ENCODE measurements at regions not wholly inside any gene's neighbourhood (a gene's known extent, or its start where the extent isn't known, plus 50 kb on each side); places are given as distances from the start of the nearest gene placed in this dataset.

DNA sequence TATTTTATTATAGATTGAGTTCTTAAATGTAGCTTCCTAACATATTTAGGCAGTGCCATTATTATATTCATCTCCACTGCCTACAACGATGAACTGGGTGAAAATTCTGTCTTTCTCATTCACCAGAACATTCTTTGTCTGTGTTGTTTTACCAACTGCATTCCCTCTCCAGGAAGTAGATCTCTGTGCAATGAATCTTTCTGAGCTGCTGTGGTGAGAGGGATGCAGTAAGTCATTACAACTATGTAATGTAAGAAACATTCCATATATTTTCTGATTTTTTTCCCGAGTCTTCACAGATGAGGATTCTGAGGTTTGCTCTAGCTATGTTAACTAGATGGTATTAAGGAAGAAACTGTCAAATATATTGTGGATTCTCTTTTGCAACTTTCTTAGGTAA is 811.9 kb upstream of the PCDH7 start:
- H3K27ac Mint-ChIP-seq (ENCODE audit: unreplicated experiment) = no peak overlapping the region
- no peak overlapping the region for H3K4me3 Mint-ChIP-seq
- no peaks in the 10 kb centered on the region for H3K4me1 Mint-ChIP-seq
- no peaks in the 10 kb centered on the region for H3K27me3 Mint-ChIP-seq (ENCODE audit: low read depth)
- no peak for DNase-seq (ENCODE audit: low read depth, low spot score)
- H3K9me3 Mint-ChIP-seq = peaks cover 8% of the 10 kb centered on the region
- TF ChIP-seq, protein P1, sequence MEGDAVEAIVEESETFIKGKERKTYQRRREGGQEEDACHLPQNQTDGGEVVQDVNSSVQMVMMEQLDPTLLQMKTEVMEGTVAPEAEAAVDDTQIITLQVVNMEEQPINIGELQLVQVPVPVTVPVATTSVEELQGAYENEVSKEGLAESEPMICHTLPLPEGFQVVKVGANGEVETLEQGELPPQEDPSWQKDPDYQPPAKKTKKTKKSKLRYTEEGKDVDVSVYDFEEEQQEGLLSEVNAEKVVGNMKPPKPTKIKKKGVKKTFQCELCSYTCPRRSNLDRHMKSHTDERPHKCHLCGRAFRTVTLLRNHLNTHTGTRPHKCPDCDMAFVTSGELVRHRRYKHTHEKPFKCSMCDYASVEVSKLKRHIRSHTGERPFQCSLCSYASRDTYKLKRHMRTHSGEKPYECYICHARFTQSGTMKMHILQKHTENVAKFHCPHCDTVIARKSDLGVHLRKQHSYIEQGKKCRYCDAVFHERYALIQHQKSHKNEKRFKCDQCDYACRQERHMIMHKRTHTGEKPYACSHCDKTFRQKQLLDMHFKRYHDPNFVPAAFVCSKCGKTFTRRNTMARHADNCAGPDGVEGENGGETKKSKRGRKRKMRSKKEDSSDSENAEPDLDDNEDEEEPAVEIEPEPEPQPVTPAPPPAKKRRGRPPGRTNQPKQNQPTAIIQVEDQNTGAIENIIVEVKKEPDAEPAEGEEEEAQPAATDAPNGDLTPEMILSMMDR (conservative IDR thresholded peaks at IDR 0.05) = no peak
- no peaks in the 10 kb centered on the region for H3K36me3 Mint-ChIP-seq (ENCODE audit: low read depth)

DNA sequence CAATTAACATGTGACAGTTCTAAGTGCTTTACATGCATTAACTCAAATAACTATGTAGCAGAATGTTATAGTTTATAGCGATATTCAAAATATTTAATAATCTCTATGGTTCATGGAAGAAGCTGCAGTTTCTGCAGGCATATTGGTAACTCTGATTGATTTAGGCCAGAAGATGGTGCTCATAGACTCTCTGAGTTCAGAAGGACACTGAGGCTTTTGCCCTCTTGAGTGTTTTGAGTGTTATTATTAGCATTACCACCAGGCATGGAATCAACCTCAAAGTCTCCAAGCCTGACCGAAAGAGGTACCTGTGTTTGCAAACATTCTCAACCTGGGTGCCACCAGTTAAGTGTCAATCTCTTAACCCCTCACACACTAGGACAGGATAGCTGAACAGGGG is 792.3 kb upstream of the PCDH7 start:
- Mint-ChIP-seq H3K9me3 (peaks cover 2% of the 10 kb centered on the region), H3K4me3 (no peak overlapping the region), H3K27me3 (ENCODE audit: low read depth) (no peaks in the 10 kb centered on the region), H3K36me3 (ENCODE audit: low read depth) (no peaks in the 10 kb centered on the region), H3K27ac (ENCODE audit: unreplicated experiment) (no peak overlapping the region), H3K4me1 (no peaks in the 10 kb centered on the region)
- DNase-seq (ENCODE audit: low read depth, low spot score) = no peak
- TF ChIP-seq, protein P1 (conservative IDR thresholded peaks at IDR 0.05) = no peak

GRCh38 chr4:29948451-29948850 is 771.7 kb upstream of the PCDH7 start:
- H3K4me1 Mint-ChIP-seq = no peaks in the 10 kb centered on the region

DNA sequence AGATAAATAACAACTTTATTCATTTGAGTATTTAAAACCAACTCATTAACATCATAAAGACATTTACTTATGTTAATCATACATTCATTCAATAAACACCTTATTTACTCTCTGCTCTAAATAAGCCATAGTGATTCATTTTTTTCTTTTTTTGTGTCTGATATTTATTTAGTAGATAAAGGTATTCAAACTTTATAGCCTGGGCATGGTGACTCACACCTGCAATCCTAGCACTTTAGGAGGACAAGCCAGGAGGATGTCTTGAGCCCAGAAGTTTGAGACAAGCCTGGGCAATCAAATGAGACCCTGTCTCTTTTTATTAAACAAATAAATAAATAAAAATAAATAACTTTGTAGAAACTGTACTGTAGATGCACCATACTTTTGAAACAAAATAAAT is 771.3 kb upstream of the PCDH7 start:
- H3K9me3 Mint-ChIP-seq = peaks cover 2% of the 10 kb centered on the region
- TF ChIP-seq, protein P1 (conservative IDR thresholded peaks at IDR 0.05) = no peak
- no peaks in the 10 kb centered on the region for H3K27me3 Mint-ChIP-seq (ENCODE audit: low read depth)
- no peaks in the 10 kb centered on the region for H3K4me1 Mint-ChIP-seq
- H3K27ac Mint-ChIP-seq (ENCODE audit: unreplicated experiment) = no peak overlapping the region
- no peak overlapping the region for H3K4me3 Mint-ChIP-seq
- no peak for DNase-seq (ENCODE audit: low read depth, low spot score)
- no peaks in the 10 kb centered on the region for H3K36me3 Mint-ChIP-seq (ENCODE audit: low read depth)

More at GRCh38 chr4:29948451-29948850, 771.7 kb upstream of the PCDH7 start:
- H3K36me3 Mint-ChIP-seq (ENCODE audit: low read depth) = no peaks in the 10 kb centered on the region
- H3K27ac Mint-ChIP-seq (ENCODE audit: unreplicated experiment) = no peak overlapping the region
- H3K27me3 Mint-ChIP-seq (ENCODE audit: low read depth) = no peaks in the 10 kb centered on the region
- peaks cover 2% of the 10 kb centered on the region for H3K9me3 Mint-ChIP-seq
- H3K4me3 Mint-ChIP-seq = no peak overlapping the region
- TF ChIP-seq, protein P1 (conservative IDR thresholded peaks at IDR 0.05) = no peak
- no peak for DNase-seq (ENCODE audit: low read depth, low spot score)

GRCh38 chr4:29966386-29966785 is 753.8 kb upstream of the PCDH7 start:
- Mint-ChIP-seq H3K4me3 (no peak overlapping the region), H3K27ac (ENCODE audit: unreplicated experiment) (no peak overlapping the region), H3K27me3 (ENCODE audit: low read depth) (no peaks in the 10 kb centered on the region), H3K9me3 (no peaks in the 10 kb centered on the region), H3K36me3 (ENCODE audit: low read depth) (no peaks in the 10 kb centered on the region), H3K4me1 (no peaks in the 10 kb centered on the region)
- no peak for DNase-seq (ENCODE audit: low read depth, low spot score)
- TF ChIP-seq, protein P1 (conservative IDR thresholded peaks at IDR 0.05) = no peak

GRCh38 chr4:29970626-29971025 is 749.5 kb upstream of the PCDH7 start:
- Mint-ChIP-seq H3K27ac (ENCODE audit: unreplicated experiment) (no peak overlapping the region), H3K4me3 (no peak overlapping the region), H3K36me3 (ENCODE audit: low read depth) (no peaks in the 10 kb centered on the region), H3K4me1 (no peaks in the 10 kb centered on the region), H3K9me3 (peaks cover 2% of the 10 kb centered on the region), H3K27me3 (ENCODE audit: low read depth) (no peaks in the 10 kb centered on the region)
- DNase-seq (ENCODE audit: low read depth, low spot score) = no peak
- TF ChIP-seq, protein P1 (conservative IDR thresholded peaks at IDR 0.05) = peak; percentile 39
